Stomach (tissue), 8 donors: ENCODE measurements at regions not wholly inside any gene's neighbourhood (a gene's known extent, or its start where the extent isn't known, plus 50 kb on each side); places are given as distances from the start of the nearest gene placed in this dataset.

Experiments
- DNase-seq, 2 donors: peaks; one replicate each; pipeline versions ENCODE4 v3.0.0 to v3.0.0-alpha.2; 2013 to 2019
- H3K27ac ChIP-seq, 5 donors: fragments of 200-600 bp in 4 of 5; sonication (generic) in 4 of 5; one replicate each; pipeline ENCODE4 v1.5.1; 2013 to 2019; ENCODE audit warnings: mild to moderate bottlenecking in 1 of 5, moderate library complexity in 1 of 5
- H3K27me3 ChIP-seq, 3 donors: fragments of 200-600 bp; sonication (generic); one replicate each; pipeline ENCODE4 v1.5.1; 2017 to 2019; ENCODE audit warnings: mixed run types in 1 of 3
- H3K36me3 ChIP-seq, 4 donors: fragments of 200-600 bp; sonication (generic); 1 replicate in 3 of 4; 2 replicates in 1 of 4; pipeline ENCODE4 v1.5.1; 2016 to 2019
- H3K4me1 ChIP-seq, 4 donors: fragments of 200-600 bp; sonication (generic); one replicate each; pipeline ENCODE4 v1.5.1; 2016 to 2019
- H3K4me3 ChIP-seq, 4 donors: fragments of 200-600 bp; sonication (generic) in 3 of 4; one replicate each; pipeline ENCODE4 v1.5.1; 2016 to 2019; ENCODE audit warnings: mild to moderate bottlenecking in 1 of 4
- H3K9me3 ChIP-seq, 4 donors: fragments of 200-600 bp; sonication (generic); one replicate each; pipeline ENCODE4 v1.5.1; 2016 to 2019
- EP300 ChIP-seq: sonication (generic); formaldehyde crosslinking; IDR thresholded peaks from one replicate; pipeline ENCODE4 v1.6.1; 2017; ENCODE audit warnings: antibody characterized with exemption
- POLR2A ChIP-seq, 4 donors: fragments of 450-650 bp; IDR thresholded peaks; one replicate each; pipeline ENCODE4 v1.6.1; 2016; ENCODE audit warnings: antibody characterized with exemption in 4 of 4, control low read depth in 2 of 4, mild to moderate bottlenecking in 1 of 4, moderate library complexity in 1 of 4
- POLR2AphosphoS5 ChIP-seq, 3 donors: sonication (generic); formaldehyde crosslinking; IDR thresholded peaks; one replicate each; pipeline ENCODE4 v1.6.1; 2016; ENCODE audit warnings: antibody characterized with exemption in 3 of 3
- WGBS, 5 donors: extraction: QIAGEN DNeasy Blood & Tissue Kit in 3 of 5; methylation state at CpG; one replicate each; pipeline versions ENCODE4 v1.1.5 to v1.1.7; 2013 to 2018; 5-methylcytosine and 5-hydroxymethylcytosine counted together
- intact Hi-C: fragments of 100-400 bp; cut with DNase I; formaldehyde crosslinking; loops from one replicate; pipeline ENCODE4 v1.15.1; 2023; ENCODE audit warnings: low total_unique reads
- TF ChIP-seq, protein P1 (sequence below), 7 experiments: fragments of 450-650 bp in 4 of 7; fragments of 200-600 bp in 3 of 7; sonication (generic) in 3 of 7; IDR thresholded peaks; one replicate each; pipeline ENCODE4 v1.5.1; 2016 to 2019; ENCODE audit warnings: antibody characterized with exemption in 7 of 7, control low read depth in 2 of 7, mild to moderate bottlenecking in 1 of 7
- donor health status: healthy with polysubstance abuse.
- donor health status: Bipolar disorder and iron deficiency.
- donor health status: healthy.

DNA sequence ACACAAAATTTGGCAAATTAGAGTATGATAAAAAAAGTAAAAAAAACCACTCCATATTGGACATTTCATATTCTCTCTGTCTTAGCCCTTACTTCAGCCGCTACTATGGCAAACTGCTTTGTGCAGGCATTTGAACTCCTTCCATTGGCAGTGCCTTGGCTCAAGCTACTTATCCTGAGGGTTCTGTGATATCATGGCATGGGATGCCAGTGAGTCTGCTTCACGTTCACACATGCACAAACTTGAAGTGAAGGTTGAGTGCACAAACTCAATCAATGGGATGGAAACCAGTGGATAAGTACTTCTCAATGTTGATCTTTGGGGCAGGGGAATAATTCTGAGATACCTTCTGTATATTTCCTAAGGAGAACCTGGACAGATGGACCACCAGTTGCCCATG, 117.2 kb downstream of the IL20RB start:
- Histone ChIP-seq H3K27me3 (peaks cover 0 to 6% (median 0%) of the 10 kb centered on the region in 3 donors), H3K4me3 (no peak overlapping the region), H3K27ac (no peak overlapping the region), H3K9me3 (no peaks in the 10 kb centered on the region), H3K36me3 (no peaks in the 10 kb centered on the region), H3K4me1 (no peaks in the 10 kb centered on the region)
- intact Hi-C loops, result no loop called here
- DNase-seq, result no peak
- TF ChIP-seq, protein P1, sequence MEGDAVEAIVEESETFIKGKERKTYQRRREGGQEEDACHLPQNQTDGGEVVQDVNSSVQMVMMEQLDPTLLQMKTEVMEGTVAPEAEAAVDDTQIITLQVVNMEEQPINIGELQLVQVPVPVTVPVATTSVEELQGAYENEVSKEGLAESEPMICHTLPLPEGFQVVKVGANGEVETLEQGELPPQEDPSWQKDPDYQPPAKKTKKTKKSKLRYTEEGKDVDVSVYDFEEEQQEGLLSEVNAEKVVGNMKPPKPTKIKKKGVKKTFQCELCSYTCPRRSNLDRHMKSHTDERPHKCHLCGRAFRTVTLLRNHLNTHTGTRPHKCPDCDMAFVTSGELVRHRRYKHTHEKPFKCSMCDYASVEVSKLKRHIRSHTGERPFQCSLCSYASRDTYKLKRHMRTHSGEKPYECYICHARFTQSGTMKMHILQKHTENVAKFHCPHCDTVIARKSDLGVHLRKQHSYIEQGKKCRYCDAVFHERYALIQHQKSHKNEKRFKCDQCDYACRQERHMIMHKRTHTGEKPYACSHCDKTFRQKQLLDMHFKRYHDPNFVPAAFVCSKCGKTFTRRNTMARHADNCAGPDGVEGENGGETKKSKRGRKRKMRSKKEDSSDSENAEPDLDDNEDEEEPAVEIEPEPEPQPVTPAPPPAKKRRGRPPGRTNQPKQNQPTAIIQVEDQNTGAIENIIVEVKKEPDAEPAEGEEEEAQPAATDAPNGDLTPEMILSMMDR (IDR thresholded peaks at IDR 0.05), result no peak
- TF ChIP-seq POLR2A (IDR thresholded peaks at IDR 0.05), result no peak
- TF ChIP-seq EP300, result no peak
- TF ChIP-seq POLR2AphosphoS5 (IDR thresholded peaks at IDR 0.05), result no peak
- WGBS, 5 donors, result 81 to 86% (median 82%) methylated on average over 2 of the region's 2 CpGs

GRCh38 chr3:137078040-137078439, 120.3 kb downstream of the IL20RB start:
- no peaks in the 10 kb centered on the region for H3K36me3 ChIP-seq
- DNase-seq, result no peak
- WGBS, 5 donors, result 70 to 85% (median 75%) methylated on average over 2 of the region's 2 CpGs
- no peak overlapping the region for H3K4me3 ChIP-seq
- TF ChIP-seq POLR2A (IDR thresholded peaks at IDR 0.05), result no peak
- no peaks in the 10 kb centered on the region for H3K4me1 ChIP-seq
- no peaks in the 10 kb centered on the region for H3K9me3 ChIP-seq
- H3K27ac ChIP-seq, result no peak overlapping the region
- peaks cover 0 to 10% (median 0%) of the 10 kb centered on the region in 3 donors for H3K27me3 ChIP-seq
- intact Hi-C loops, result no loop called here

GRCh38 chr3:137079571-137079970, 121.8 kb downstream of the IL20RB start:
- H3K4me3 ChIP-seq, result no peak overlapping the region

DNA sequence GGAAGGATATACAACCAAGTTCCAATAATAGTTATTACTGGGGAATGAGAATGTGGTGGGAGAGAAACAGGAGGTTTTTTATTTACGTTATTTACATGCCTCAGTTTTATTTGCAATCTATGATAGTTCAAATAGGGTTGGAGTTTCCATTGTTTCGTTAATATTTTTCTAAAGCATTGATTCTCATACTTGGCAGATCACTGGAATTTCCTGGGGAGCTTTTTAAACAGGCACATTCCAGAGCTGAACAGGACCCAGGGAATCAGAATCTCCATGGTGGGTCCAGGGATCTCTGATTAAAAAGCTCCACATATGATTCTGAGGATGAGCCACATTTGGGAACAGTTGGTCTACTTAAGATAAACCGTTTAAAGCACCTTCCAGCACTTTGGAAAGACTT, 123.9 kb downstream of the IL20RB start:
- Histone ChIP-seq H3K4me3 (no peak overlapping the region), H3K27me3 (peaks cover 0 to 12% (median 0%) of the 10 kb centered on the region in 3 donors), H3K4me1 (no peaks in the 10 kb centered on the region), H3K36me3 (no peaks in the 10 kb centered on the region), H3K27ac (no peak overlapping the region), H3K9me3 (no peaks in the 10 kb centered on the region)
- WGBS, 5 donors, result 53 to 70% (median 66%) methylated on average over 3 of the region's 3 CpGs
- no peak for TF ChIP-seq EP300
- TF ChIP-seq, protein P1 (IDR thresholded peaks at IDR 0.05), result no peak
- no peak for TF ChIP-seq POLR2AphosphoS5 (IDR thresholded peaks at IDR 0.05)
- intact Hi-C loops, result no loop called here
- DNase-seq, result no peak

More at GRCh38 chr3:137079571-137079970, 121.8 kb downstream of the IL20RB start:
- Histone ChIP-seq H3K36me3 (no peaks in the 10 kb centered on the region), H3K9me3 (no peaks in the 10 kb centered on the region), H3K27ac (no peak overlapping the region), H3K27me3 (peaks cover 0 to 8% (median 0%) of the 10 kb centered on the region in 3 donors), H3K4me1 (no peaks in the 10 kb centered on the region)
- no peak for TF ChIP-seq POLR2A (IDR thresholded peaks at IDR 0.05)
- TF ChIP-seq POLR2AphosphoS5 (IDR thresholded peaks at IDR 0.05), result no peak
- TF ChIP-seq, protein P1 (IDR thresholded peaks at IDR 0.05), result no peak
- no peak for TF ChIP-seq EP300
- intact Hi-C loops, result no loop called here
- DNase-seq, result no peak
- 85 to 90% (median 87%) methylated on average over 2 of the region's 2 CpGs for WGBS, 5 donors

DNA sequence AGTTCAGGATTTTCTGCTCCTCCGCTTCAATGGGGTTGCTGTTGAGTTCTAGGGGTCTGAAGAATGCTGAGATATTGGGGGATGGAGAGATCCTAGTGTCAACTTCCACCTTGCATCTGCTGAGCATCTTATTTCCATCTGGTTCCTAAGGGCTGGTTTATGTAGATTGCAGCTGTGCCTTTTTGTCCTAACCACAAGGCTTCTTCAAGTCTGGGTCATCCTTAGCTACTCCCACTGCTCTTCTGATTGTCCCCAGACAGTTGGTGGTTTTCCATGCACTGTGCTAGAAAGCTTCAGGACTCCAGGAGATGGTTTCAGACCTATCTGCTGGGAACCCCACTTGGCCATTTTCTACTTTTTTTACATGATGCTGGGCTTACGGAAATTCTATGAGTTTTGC, 125.0 kb downstream of the IL20RB start:
- H3K27ac ChIP-seq, result no peak overlapping the region
- no peak overlapping the region for H3K4me3 ChIP-seq
- DNase-seq, result no peak
- TF ChIP-seq POLR2A (IDR thresholded peaks at IDR 0.05) (no peak), POLR2AphosphoS5 (IDR thresholded peaks at IDR 0.05) (no peak), EP300 (no peak)
- TF ChIP-seq, protein P1 (IDR thresholded peaks at IDR 0.05), result no peak
- intact Hi-C loops, result no loop called here
- 80 to 98% (median 98%) methylated on average over 2 of the region's 2 CpGs for WGBS, 5 donors
- H3K36me3 ChIP-seq, result no peaks in the 10 kb centered on the region
- no peaks in the 10 kb centered on the region for H3K9me3 ChIP-seq
- H3K4me1 ChIP-seq, result no peaks in the 10 kb centered on the region
- H3K27me3 ChIP-seq, result peaks cover 0 to 12% (median 0%) of the 10 kb centered on the region in 3 donors
